ENCODE measurements at regions not wholly inside any gene's neighbourhood (a gene's known extent, or its start where the extent isn't known, plus 50 kb on each side); places are given as distances from the start of the nearest gene placed in this dataset.

DNA sequence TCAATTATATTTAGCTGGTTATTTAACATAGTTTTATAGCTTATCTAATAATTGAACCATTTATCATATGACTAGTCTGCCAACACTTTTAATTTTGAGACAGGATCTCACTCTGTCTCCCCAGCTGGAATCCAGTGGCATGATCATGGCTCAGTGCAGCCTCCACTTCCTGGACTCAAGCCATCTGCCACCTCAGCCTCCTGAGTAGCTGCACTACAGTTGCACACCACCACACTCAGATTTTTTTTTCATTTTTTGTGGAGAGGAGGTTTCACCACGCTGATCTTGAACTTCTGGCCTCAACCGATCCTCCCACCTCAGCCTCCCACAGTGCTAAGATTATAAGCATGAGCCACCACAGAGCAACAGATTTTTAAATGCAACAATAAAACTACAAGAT is 151.4 kb upstream of the MDGA2 start:
- Histone ChIP-seq H3K9ac (ENCODE audit: low read length) (no peak overlapping the region), H3K4me3 (ENCODE audit: low read depth, low read length) (no peak overlapping the region), H3K4me1 (ENCODE audit: control insufficient read depth in 1 of 2, insufficient read depth in 2 of 2, low read length in 2 of 2) (no peaks in the 10 kb centered on the region), H3K79me1 (ENCODE audit: low read length) (no peaks in the 10 kb centered on the region), H2BK12ac (ENCODE audit: low read length) (no peak overlapping the region), H2AK5ac (ENCODE audit: low read length) (no peak overlapping the region), H4K8ac (ENCODE audit: low read depth, low read length) (no peak overlapping the region), H2AFZ (ENCODE audit: insufficient read depth, low read length, poor library complexity) (no peak overlapping the region), H3K18ac (ENCODE audit: low read length) (no peak overlapping the region), H3K4me2 (ENCODE audit: low read length) (no peak overlapping the region), H3K14ac (ENCODE audit: low read length) (no peak overlapping the region), H2BK5ac (ENCODE audit: low read depth, low read length, poor library complexity) (no peak overlapping the region), H4K12ac (ENCODE audit: low read depth, low read length) (no peak overlapping the region), H3K27ac (ENCODE audit: low read depth, low read length) (no peak overlapping the region), H3K79me2 (ENCODE audit: control insufficient read depth, insufficient read depth, low read length, poor library complexity) (no peaks in the 10 kb centered on the region), H3K4ac (ENCODE audit: low read depth, low read length) (no peak overlapping the region), H3K27me3 (ENCODE audit: insufficient read depth, low read length) (no peaks in the 10 kb centered on the region), H3K23ac (ENCODE audit: low read length) (no peak overlapping the region), H3K9me3 (ENCODE audit: insufficient read depth, low read depth, low read length) (no peaks in the 10 kb centered on the region), H4K91ac (ENCODE audit: low read depth, low read length) (no peak overlapping the region), H2BK120ac (ENCODE audit: insufficient read depth, low read length, poor library complexity) (no peak overlapping the region), H3K36me3 (ENCODE audit: control insufficient read depth in 1 of 2, insufficient read depth in 2 of 2, low read length in 2 of 2) (no peaks in the 10 kb centered on the region)
- DNase-seq = no peak
- no CpG with 5 or more reads among the region's 2 CpGs for WGBS (ENCODE audit: extremely low coverage, insufficient coverage, insufficient read length)

DNA sequence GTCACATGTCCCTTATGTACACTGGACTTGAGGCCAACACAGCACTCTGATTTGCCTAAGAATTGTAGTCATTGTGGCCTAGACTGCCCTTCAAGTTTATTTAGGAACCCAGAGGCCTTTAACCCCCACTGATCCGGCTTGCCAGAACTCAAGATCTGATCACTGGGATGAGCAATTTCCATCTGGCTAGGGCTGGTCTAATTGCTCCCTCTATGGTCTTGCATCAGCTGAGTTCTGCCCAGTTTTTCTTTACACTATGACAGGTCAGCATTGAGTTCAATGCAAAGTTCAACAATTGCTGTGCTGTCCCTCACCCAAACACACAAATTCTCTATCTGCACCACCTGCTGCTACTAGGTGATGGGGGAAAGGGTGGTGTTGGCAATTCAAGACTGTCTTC is 146.9 kb upstream of the MDGA2 start:
- no peak for DNase-seq
- Histone ChIP-seq H3K4me1 (ENCODE audit: control insufficient read depth in 1 of 2, insufficient read depth in 2 of 2, low read length in 2 of 2) (no peaks in the 10 kb centered on the region), H2AFZ (ENCODE audit: insufficient read depth, low read length, poor library complexity) (no peak overlapping the region), H3K79me2 (ENCODE audit: control insufficient read depth, insufficient read depth, low read length, poor library complexity) (no peaks in the 10 kb centered on the region), H2BK12ac (ENCODE audit: low read length) (no peak overlapping the region), H3K79me1 (ENCODE audit: low read length) (no peaks in the 10 kb centered on the region), H3K27ac (ENCODE audit: low read depth, low read length) (no peak overlapping the region), H3K27me3 (ENCODE audit: insufficient read depth, low read length) (no peaks in the 10 kb centered on the region), H2BK120ac (ENCODE audit: insufficient read depth, low read length, poor library complexity) (no peak overlapping the region), H4K12ac (ENCODE audit: low read depth, low read length) (no peak overlapping the region), H3K4me3 (ENCODE audit: low read depth, low read length) (no peak overlapping the region), H4K91ac (ENCODE audit: low read depth, low read length) (no peak overlapping the region), H2BK5ac (ENCODE audit: low read depth, low read length, poor library complexity) (no peak overlapping the region), H3K18ac (ENCODE audit: low read length) (no peak overlapping the region), H4K8ac (ENCODE audit: low read depth, low read length) (no peak overlapping the region), H3K4me2 (ENCODE audit: low read length) (no peak overlapping the region), H3K14ac (ENCODE audit: low read length) (no peak overlapping the region), H3K23ac (ENCODE audit: low read length) (no peak overlapping the region), H2AK5ac (ENCODE audit: low read length) (no peak overlapping the region), H3K4ac (ENCODE audit: low read depth, low read length) (no peak overlapping the region), H3K9me3 (ENCODE audit: insufficient read depth, low read depth, low read length) (no peaks in the 10 kb centered on the region), H3K9ac (ENCODE audit: low read length) (no peak overlapping the region), H3K36me3 (ENCODE audit: control insufficient read depth in 1 of 2, insufficient read depth in 2 of 2, low read length in 2 of 2) (no peaks in the 10 kb centered on the region)
- no CpG with 5 or more reads among the region's 1 CpG for WGBS (ENCODE audit: extremely low coverage, insufficient coverage, insufficient read length)

DNA sequence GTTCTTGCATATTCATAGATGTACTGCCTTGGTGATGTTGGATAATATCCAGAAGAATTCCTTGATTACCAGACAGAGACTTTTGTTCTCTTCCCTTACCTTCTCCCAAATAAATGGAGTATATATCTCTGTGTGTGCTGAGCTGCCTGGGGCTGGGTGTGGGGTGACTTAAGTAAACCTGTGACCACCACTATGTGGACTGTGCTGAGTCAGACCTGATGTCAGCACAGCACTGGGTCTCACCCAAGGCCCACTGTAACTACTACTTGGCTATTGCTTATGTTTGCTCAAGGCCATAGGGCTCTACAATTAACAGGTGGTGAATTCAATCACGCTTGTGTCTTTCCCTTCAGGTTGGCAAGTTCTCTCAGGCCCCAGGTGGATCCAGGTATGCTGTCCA is 145.7 kb upstream of the MDGA2 start:
- Histone ChIP-seq H2BK5ac (ENCODE audit: low read depth, low read length, poor library complexity) (no peak overlapping the region), H3K14ac (ENCODE audit: low read length) (no peak overlapping the region), H3K27ac (ENCODE audit: low read depth, low read length) (no peak overlapping the region), H3K4ac (ENCODE audit: low read depth, low read length) (no peak overlapping the region), H2BK12ac (ENCODE audit: low read length) (no peak overlapping the region), H4K91ac (ENCODE audit: low read depth, low read length) (no peak overlapping the region), H3K18ac (ENCODE audit: low read length) (no peak overlapping the region), H3K27me3 (ENCODE audit: insufficient read depth, low read length) (no peaks in the 10 kb centered on the region), H2AK5ac (ENCODE audit: low read length) (no peak overlapping the region), H3K4me1 (ENCODE audit: control insufficient read depth in 1 of 2, insufficient read depth in 2 of 2, low read length in 2 of 2) (no peaks in the 10 kb centered on the region), H3K79me2 (ENCODE audit: control insufficient read depth, insufficient read depth, low read length, poor library complexity) (no peaks in the 10 kb centered on the region), H3K4me2 (ENCODE audit: low read length) (no peak overlapping the region), H3K79me1 (ENCODE audit: low read length) (no peaks in the 10 kb centered on the region), H3K4me3 (ENCODE audit: low read depth, low read length) (no peak overlapping the region), H3K9ac (ENCODE audit: low read length) (no peak overlapping the region), H3K36me3 (ENCODE audit: control insufficient read depth in 1 of 2, insufficient read depth in 2 of 2, low read length in 2 of 2) (no peaks in the 10 kb centered on the region), H2BK120ac (ENCODE audit: insufficient read depth, low read length, poor library complexity) (no peak overlapping the region), H4K12ac (ENCODE audit: low read depth, low read length) (no peak overlapping the region), H3K23ac (ENCODE audit: low read length) (no peak overlapping the region), H2AFZ (ENCODE audit: insufficient read depth, low read length, poor library complexity) (no peak overlapping the region), H4K8ac (ENCODE audit: low read depth, low read length) (no peak overlapping the region), H3K9me3 (ENCODE audit: insufficient read depth, low read depth, low read length) (no peaks in the 10 kb centered on the region)
- no CpG with 5 or more reads among the region's 1 CpG for WGBS (ENCODE audit: extremely low coverage, insufficient coverage, insufficient read length)
- DNase-seq = no peak

DNA sequence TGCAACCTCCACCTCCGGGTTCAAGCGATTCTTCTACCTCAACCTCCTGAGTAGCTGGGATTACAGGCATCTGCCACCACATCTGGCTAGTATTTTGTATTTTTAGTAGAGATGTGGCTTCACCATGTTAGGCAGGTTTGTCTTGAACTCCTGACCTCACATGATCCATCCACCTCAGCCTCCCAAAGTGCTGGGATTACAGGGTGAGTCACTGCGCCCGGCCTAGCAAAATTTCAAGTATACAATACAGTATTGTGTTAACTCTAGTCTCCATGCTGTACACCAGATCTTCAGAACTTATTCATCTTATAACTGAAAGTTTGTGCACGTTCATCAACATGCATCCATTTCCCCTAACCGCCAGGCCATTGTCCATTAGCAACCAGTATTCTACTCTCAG is 115.1 kb upstream of the MDGA2 start:
- no peak overlapping the region for H2AFZ ChIP-seq (ENCODE audit: insufficient read depth, low read length, poor library complexity)
- H3K36me3 ChIP-seq (ENCODE audit: control insufficient read depth in 1 of 2, insufficient read depth in 2 of 2, low read length in 2 of 2) = no peaks in the 10 kb centered on the region
- DNase-seq = no peak
- H3K4me1 ChIP-seq (ENCODE audit: control insufficient read depth in 1 of 2, insufficient read depth in 2 of 2, low read length in 2 of 2) = no peaks in the 10 kb centered on the region
- H3K9ac ChIP-seq (ENCODE audit: low read length) = no peak overlapping the region
- no peak overlapping the region for H2AK5ac ChIP-seq (ENCODE audit: low read length)
- no peak overlapping the region for H4K12ac ChIP-seq (ENCODE audit: low read depth, low read length)
- no CpG with 5 or more reads among the region's 6 CpGs for WGBS (ENCODE audit: extremely low coverage, insufficient coverage, insufficient read length)
- H3K27me3 ChIP-seq (ENCODE audit: insufficient read depth, low read length) = no peaks in the 10 kb centered on the region
- no peaks in the 10 kb centered on the region for H3K9me3 ChIP-seq (ENCODE audit: insufficient read depth, low read depth, low read length)
- no peaks in the 10 kb centered on the region for H3K79me1 ChIP-seq (ENCODE audit: low read length)
- no peaks in the 10 kb centered on the region for H3K79me2 ChIP-seq (ENCODE audit: control insufficient read depth, insufficient read depth, low read length, poor library complexity)
- no peak overlapping the region for H2BK12ac ChIP-seq (ENCODE audit: low read length)
- no peak overlapping the region for H4K91ac ChIP-seq (ENCODE audit: low read depth, low read length)
- H3K27ac ChIP-seq (ENCODE audit: low read depth, low read length) = no peak overlapping the region
- H3K23ac ChIP-seq (ENCODE audit: low read length) = no peak overlapping the region
- no peak overlapping the region for H2BK120ac ChIP-seq (ENCODE audit: insufficient read depth, low read length, poor library complexity)
- H2BK5ac ChIP-seq (ENCODE audit: low read depth, low read length, poor library complexity) = no peak overlapping the region
- no peak overlapping the region for H3K4ac ChIP-seq (ENCODE audit: low read depth, low read length)
- H3K18ac ChIP-seq (ENCODE audit: low read length) = no peak overlapping the region
- no peak overlapping the region for H3K4me3 ChIP-seq (ENCODE audit: low read depth, low read length)
- H3K4me2 ChIP-seq (ENCODE audit: low read length) = no peak overlapping the region
- H3K14ac ChIP-seq (ENCODE audit: low read length) = no peak overlapping the region
- H4K8ac ChIP-seq (ENCODE audit: low read depth, low read length) = no peak overlapping the region
